ENCODE measurements at regions not wholly inside any gene's neighbourhood (a gene's known extent, or its start where the extent isn't known, plus 50 kb on each side); places are given as distances from the start of the nearest gene placed in this dataset.
"Not testable (repeated sequence)": the region's sequence is repeated elsewhere in the genome, so short reads cannot be mapped to it uniquely, and the experiment has no call there.

GRCh38 chr5:135740475-135740874 is 94.0 kb upstream of the SLC25A48 start:
- CTCF ChIA-PET: no interaction called here
- POLR2A ChIA-PET: no interaction called here
- no peaks in the 10 kb centered on the region for H3K36me3 ChIP-seq (ENCODE audit: control insufficient read depth, insufficient read depth, low read length)
- no peak overlapping the region for H3K4me3 ChIP-seq (ENCODE audit: low read depth, low read length)
- no peak for DNase-seq (ENCODE audit: low read depth)
- H3K27me3 ChIP-seq (ENCODE audit: control insufficient read depth, insufficient read depth, low read length): no peaks in the 10 kb centered on the region
- TF ChIP-seq, protein P1, sequence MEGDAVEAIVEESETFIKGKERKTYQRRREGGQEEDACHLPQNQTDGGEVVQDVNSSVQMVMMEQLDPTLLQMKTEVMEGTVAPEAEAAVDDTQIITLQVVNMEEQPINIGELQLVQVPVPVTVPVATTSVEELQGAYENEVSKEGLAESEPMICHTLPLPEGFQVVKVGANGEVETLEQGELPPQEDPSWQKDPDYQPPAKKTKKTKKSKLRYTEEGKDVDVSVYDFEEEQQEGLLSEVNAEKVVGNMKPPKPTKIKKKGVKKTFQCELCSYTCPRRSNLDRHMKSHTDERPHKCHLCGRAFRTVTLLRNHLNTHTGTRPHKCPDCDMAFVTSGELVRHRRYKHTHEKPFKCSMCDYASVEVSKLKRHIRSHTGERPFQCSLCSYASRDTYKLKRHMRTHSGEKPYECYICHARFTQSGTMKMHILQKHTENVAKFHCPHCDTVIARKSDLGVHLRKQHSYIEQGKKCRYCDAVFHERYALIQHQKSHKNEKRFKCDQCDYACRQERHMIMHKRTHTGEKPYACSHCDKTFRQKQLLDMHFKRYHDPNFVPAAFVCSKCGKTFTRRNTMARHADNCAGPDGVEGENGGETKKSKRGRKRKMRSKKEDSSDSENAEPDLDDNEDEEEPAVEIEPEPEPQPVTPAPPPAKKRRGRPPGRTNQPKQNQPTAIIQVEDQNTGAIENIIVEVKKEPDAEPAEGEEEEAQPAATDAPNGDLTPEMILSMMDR (IDR thresholded peaks at IDR 0.05; ENCODE audit: insufficient read depth, low read depth, low read length): no peak

DNA sequence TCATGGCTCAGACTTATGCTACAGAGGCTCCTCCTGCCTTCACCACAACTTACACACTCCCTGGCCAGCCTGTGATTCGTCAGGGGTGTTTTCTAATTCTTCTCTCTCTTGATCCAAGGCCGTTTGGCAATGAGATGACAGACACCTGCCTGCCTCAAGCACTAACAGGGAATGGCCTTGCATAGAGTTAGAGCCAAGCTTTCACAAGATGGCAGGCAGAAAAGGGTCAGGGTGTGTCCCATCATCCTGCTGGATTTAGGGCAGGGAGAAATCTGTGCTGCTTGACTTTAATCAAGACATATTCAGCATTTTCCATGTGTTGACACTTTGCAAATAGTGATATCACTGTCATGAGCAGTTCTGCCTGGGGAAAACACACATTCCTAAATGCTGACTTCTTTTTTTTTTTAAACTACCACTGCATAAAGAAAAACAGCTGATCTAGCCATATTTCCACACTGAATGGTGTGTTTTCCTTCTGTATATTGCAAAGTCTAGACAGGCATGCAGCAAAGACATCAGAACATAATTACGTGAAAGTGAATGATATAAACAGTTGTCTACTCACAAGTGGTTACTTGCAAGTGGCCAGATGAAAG is 95.0 kb upstream of the SLC25A48 start:
- Histone ChIP-seq H3K36me3 (ENCODE audit: control insufficient read depth, insufficient read depth, low read length) (no peaks in the 10 kb centered on the region), H3K4me3 (ENCODE audit: low read depth, low read length) (no peak overlapping the region), H3K27me3 (ENCODE audit: control insufficient read depth, insufficient read depth, low read length) (no peaks in the 10 kb centered on the region)
- DNase-seq (ENCODE audit: low read depth): no peak
- CTCF ChIA-PET: interaction anchor here (1.0 kb wide), 1 partner anchor 173 kb away, joined by 4 read pairs; no protein-coding TSS in a partner anchor
- POLR2A ChIA-PET: no interaction called here
- TF ChIP-seq, protein P1 (IDR thresholded peaks at IDR 0.05; ENCODE audit: insufficient read depth, low read depth, low read length): no peak

DNA sequence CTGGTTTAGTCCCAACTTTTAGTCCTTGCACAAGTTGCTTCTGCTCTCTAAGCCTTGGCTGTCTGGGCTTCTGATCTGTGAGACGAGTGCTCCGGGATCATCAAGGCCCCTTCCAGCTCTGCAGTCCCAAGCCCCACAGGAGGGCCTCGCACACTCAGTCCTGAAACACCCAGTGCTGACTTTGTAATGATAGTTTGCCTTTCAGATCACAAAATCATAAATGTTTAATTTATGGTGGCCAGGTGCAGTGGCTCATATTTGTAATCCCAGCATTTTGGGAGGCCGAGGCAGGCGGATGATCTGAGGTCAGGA is 95.9 kb upstream of the SLC25A48 start:
- Histone ChIP-seq H3K4me3 (ENCODE audit: low read depth, low read length) (no peak overlapping the region), H3K27me3 (ENCODE audit: control insufficient read depth, insufficient read depth, low read length) (no peaks in the 10 kb centered on the region), H3K36me3 (ENCODE audit: control insufficient read depth, insufficient read depth, low read length) (no peaks in the 10 kb centered on the region)
- DNase-seq (ENCODE audit: low read depth): no peak
- ChIA-PET POLR2A (no interaction called here), CTCF (no interaction called here)
- TF ChIP-seq, protein P1 (IDR thresholded peaks at IDR 0.05; ENCODE audit: insufficient read depth, low read depth, low read length): no peak

DNA sequence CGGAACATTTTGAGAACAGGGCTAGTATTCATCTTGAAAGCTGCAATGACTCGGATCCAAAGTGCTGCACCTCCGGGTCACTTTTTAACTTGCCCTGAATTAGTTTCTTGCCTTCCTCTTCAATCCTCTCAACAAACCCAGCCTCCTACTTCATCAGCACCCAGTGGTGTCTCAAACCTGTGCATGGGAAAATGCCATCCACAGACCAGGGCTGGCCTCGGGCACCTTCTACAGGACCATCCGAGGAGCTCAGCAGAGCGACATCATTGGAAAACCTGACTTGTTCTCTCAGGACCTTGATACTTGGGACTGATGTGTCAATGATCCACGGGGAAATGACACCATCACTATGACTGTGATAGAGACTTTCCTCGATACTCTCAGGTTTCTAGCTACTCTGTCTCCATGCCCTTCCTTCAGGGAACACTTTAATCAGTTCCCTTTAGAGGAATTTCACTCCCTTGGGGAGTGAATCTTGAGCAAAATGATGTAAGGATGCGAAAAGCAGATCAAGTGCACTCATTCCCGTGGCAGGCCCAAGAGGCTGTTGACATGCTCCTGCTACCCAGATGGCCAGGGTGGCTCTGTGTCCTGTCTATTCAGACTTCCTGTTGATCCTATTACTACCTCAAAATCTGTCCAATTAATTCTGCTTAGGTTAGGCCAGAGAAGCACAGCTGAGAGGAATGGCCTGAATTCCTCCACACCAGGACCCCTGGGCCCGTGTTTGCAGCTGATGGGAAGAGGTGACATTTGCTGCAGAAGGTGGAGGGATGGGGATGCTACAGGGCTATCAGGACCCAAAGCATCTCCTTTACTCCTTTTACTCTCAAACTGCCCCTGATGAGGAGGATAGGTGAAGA is 96.5 kb upstream of the SLC25A48 start:
- POLR2A ChIA-PET: no interaction called here
- Histone ChIP-seq H3K4me3 (ENCODE audit: low read depth, low read length) (no peak overlapping the region), H3K36me3 (ENCODE audit: control insufficient read depth, insufficient read depth, low read length) (no peaks in the 10 kb centered on the region), H3K27me3 (ENCODE audit: control insufficient read depth, insufficient read depth, low read length) (no peaks in the 10 kb centered on the region)
- DNase-seq (ENCODE audit: low read depth): no peak
- CTCF ChIA-PET: no interaction called here
- TF ChIP-seq, protein P1 (IDR thresholded peaks at IDR 0.05; ENCODE audit: insufficient read depth, low read depth, low read length): no peak

DNA sequence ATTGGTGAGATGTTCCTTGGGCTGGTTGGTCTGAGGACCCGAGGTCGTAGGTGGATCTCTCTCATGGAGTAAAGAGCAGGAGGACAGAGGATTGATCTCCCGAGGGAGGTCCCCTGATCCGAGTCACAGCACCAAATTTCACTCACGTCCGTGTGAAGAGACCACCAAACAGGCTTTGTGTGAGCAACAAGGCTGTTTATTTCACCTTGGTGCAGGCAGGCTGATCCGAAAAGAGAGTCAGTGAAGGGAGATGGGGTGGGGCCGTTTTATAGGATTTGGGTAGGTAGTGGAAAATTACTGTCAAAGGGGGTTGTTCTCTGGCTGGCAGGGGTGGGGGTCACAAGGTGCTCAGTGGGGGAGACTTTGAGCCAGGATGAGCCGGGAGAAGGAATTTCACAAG is 97.5 kb upstream of the SLC25A48 start:
- H3K36me3 ChIP-seq (ENCODE audit: control insufficient read depth, insufficient read depth, low read length); H3K4me3 ChIP-seq (ENCODE audit: low read depth, low read length); DNase-seq (ENCODE audit: low read depth); H3K27me3 ChIP-seq (ENCODE audit: control insufficient read depth, insufficient read depth, low read length); CTCF ChIA-PET; POLR2A ChIA-PET: not testable (repeated sequence)
